Brain microvascular endothelial cell (primary cell): ENCODE measurements at regions not wholly inside any gene's neighbourhood (a gene's known extent, or its start where the extent isn't known, plus 50 kb on each side); places are given as distances from the start of the nearest gene placed in this dataset.

Experiments used
- DNase-seq: peaks from one replicate; pipeline ENCODE4 v3.0.0-alpha.2; 2020
- H3K27ac ChIP-seq: fragments of 250-450 bp; sonication (Bioruptor Pico); 2 replicates; pipeline ENCODE4 v1.5.1; 2020; ENCODE audit warnings: mild to moderate bottlenecking, moderate library complexity
- H3K27me3 ChIP-seq: fragments of 250-450 bp; sonication (Bioruptor Pico); replicated peaks from 2 replicates; pipeline ENCODE4 v1.5.1; 2020; ENCODE audit warnings: mild to moderate bottlenecking
- H3K36me3 ChIP-seq: fragments of 250-450 bp; sonication (Bioruptor Pico); replicated peaks from 2 replicates; pipeline ENCODE4 v1.5.1; 2020; ENCODE audit warnings: mild to moderate bottlenecking
- H3K4me3 ChIP-seq: 2 replicates; pipeline ENCODE4 v1.5.1; 2011; ENCODE audit warnings: low read depth, mild to moderate bottlenecking, control low read depth, low read length, moderate library complexity
- in situ Hi-C: cut with HindIII; loops from 2 replicates; pipeline ENCODE4 v1.10.0; 2017; ENCODE audit warnings: low sequenced_read_pairs, low pct_ligation_motif_present
- TF ChIP-seq, protein P1 (sequence below): IDR thresholded peaks from 2 replicates; pipeline ENCODE4 v1.5.1; 2011; ENCODE audit warnings: low read depth, mild to moderate bottlenecking, moderate library complexity, low read length, control low read depth, inconsistent platforms; ENCODE audit errors: missing control alignments

- TF ChIP-seq, protein P1, sequence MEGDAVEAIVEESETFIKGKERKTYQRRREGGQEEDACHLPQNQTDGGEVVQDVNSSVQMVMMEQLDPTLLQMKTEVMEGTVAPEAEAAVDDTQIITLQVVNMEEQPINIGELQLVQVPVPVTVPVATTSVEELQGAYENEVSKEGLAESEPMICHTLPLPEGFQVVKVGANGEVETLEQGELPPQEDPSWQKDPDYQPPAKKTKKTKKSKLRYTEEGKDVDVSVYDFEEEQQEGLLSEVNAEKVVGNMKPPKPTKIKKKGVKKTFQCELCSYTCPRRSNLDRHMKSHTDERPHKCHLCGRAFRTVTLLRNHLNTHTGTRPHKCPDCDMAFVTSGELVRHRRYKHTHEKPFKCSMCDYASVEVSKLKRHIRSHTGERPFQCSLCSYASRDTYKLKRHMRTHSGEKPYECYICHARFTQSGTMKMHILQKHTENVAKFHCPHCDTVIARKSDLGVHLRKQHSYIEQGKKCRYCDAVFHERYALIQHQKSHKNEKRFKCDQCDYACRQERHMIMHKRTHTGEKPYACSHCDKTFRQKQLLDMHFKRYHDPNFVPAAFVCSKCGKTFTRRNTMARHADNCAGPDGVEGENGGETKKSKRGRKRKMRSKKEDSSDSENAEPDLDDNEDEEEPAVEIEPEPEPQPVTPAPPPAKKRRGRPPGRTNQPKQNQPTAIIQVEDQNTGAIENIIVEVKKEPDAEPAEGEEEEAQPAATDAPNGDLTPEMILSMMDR = peak; percentile 72
- no peaks in the 10 kb centered on the region for H3K36me3 ChIP-seq
- no peaks in the 10 kb centered on the region for H3K27me3 ChIP-seq
- DNase-seq = peak; percentile 66
- no peak overlapping the region for H3K27ac ChIP-seq
- no peak overlapping the region for H3K4me3 ChIP-seq
- in situ Hi-C loops = no loop called here
These were observed 134.8 kb upstream of the THUMPD2 start for GRCh38 chr2:39913648-39914461.

GRCh38 chr2:39902103-39902502 lies 123.0 kb upstream of the THUMPD2 start:
- Histone ChIP-seq H3K36me3 (no peaks in the 10 kb centered on the region), H3K4me3 (no peak overlapping the region), H3K27ac (no peak overlapping the region), H3K27me3 (no peaks in the 10 kb centered on the region)
- in situ Hi-C loops = no loop called here
- peak; percentile 73 for DNase-seq
- TF ChIP-seq, protein P1 = no peak

DNA sequence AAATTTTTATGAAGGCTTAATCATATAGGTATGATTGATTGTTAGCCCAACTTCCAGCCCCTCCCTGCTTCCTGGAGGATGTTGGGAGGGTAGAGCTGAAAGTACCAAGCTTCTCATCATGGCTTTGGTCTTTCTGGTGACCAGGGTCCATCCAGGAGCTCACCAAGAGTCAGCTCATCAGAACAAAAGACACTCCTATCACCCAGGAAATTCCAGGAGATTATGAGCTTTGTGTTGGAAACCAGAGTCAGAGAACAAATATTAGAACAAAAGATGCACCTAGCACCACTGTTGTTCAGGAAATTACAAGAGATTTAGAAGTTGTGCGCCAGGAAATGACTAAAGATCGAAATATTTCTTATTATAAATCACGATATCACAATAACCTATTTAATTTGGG lies 119.9 kb upstream of the THUMPD2 start:
- no peaks in the 10 kb centered on the region for H3K27me3 ChIP-seq
- TF ChIP-seq, protein P1 = no peak
- H3K27ac ChIP-seq = no peak overlapping the region
- no peak overlapping the region for H3K4me3 ChIP-seq
- no peaks in the 10 kb centered on the region for H3K36me3 ChIP-seq
- in situ Hi-C loops = no loop called here
- DNase-seq = no peak

DNA sequence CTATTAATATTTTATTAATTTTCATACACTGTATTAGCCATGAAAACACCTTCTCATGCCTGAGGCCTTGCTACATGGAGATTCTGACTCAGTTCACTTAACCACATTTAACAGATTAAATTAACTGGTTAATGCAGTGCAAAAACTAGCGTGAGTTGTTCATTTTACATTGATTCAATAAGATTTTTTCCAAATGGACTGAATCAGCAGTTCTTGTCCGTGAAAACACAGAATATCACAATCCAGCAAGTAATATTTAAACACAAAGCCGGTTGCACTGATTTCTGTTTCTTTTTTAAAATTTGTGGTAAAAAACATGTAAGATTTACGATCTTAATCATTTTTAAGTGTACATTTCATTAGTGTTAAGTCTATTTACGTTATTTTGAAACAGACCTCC lies 118.2 kb upstream of the THUMPD2 start:
- Histone ChIP-seq H3K27ac (no peak overlapping the region), H3K27me3 (no peaks in the 10 kb centered on the region), H3K4me3 (no peak overlapping the region), H3K36me3 (no peaks in the 10 kb centered on the region)
- TF ChIP-seq, protein P1 = no peak
- in situ Hi-C loops = no loop called here
- no peak for DNase-seq

- TF ChIP-seq, protein P1 = no peak
- in situ Hi-C loops = no loop called here
- Histone ChIP-seq H3K27ac (no peak overlapping the region), H3K4me3 (no peak overlapping the region), H3K27me3 (no peaks in the 10 kb centered on the region), H3K36me3 (no peaks in the 10 kb centered on the region)
- no peak for DNase-seq
These were observed 115.0 kb upstream of the THUMPD2 start for GRCh38 chr2:39894082-39894481.

DNA sequence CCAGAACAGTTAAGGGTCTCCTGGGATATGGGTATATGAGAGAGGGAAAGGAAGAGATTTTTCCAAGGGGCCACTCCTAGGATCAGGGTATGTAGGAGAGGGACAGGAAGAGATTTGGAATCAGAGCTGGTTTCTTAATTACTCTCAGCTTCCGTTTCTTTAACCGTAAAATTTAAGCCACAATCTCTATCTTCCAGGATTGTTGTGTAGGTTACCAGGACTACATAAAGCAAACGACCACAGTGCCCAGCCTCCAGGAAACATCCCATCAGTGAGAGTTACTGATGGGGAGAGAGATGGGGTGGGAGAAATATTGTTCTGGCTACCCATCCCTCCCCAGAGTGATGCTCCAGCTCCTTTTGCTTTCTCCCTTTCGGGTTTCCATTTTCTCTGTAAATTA lies 114.6 kb upstream of the THUMPD2 start:
- in situ Hi-C loops = no loop called here
- Histone ChIP-seq H3K27me3 (no peaks in the 10 kb centered on the region), H3K4me3 (no peak overlapping the region), H3K27ac (no peak overlapping the region), H3K36me3 (no peaks in the 10 kb centered on the region)
- no peak for DNase-seq
- TF ChIP-seq, protein P1 = no peak
